ENCODE measurements at regions not wholly inside any gene's neighbourhood (a gene's known extent, or its start where the extent isn't known, plus 50 kb on each side); places are given as distances from the start of the nearest gene placed in this dataset.

DNA sequence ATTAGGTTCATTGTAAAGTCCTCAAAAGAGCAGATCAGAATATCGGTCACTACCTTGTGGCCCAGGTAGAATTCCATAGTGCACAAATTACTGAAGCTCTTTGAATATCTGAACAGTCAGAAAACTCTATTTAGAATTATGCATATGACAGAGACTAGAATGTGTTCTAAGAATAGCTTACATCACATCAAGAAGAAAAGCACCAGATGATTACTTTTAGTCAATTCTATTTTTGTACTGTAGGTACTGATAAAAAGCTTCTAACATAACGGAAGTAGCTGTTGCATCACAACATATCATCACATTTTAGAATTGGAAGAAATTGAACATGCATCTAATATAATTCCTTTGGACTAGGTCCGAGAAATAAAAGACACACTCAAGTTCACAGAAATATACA is 946.6 kb upstream of the ARRDC3 start:
- TF ChIP-seq POLR2AphosphoS5 (IDR thresholded peaks at IDR 0.05): no peak
- TF ChIP-seq, protein P1, sequence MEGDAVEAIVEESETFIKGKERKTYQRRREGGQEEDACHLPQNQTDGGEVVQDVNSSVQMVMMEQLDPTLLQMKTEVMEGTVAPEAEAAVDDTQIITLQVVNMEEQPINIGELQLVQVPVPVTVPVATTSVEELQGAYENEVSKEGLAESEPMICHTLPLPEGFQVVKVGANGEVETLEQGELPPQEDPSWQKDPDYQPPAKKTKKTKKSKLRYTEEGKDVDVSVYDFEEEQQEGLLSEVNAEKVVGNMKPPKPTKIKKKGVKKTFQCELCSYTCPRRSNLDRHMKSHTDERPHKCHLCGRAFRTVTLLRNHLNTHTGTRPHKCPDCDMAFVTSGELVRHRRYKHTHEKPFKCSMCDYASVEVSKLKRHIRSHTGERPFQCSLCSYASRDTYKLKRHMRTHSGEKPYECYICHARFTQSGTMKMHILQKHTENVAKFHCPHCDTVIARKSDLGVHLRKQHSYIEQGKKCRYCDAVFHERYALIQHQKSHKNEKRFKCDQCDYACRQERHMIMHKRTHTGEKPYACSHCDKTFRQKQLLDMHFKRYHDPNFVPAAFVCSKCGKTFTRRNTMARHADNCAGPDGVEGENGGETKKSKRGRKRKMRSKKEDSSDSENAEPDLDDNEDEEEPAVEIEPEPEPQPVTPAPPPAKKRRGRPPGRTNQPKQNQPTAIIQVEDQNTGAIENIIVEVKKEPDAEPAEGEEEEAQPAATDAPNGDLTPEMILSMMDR (IDR thresholded peaks at IDR 0.05 in 8 of 11, conservative IDR thresholded peaks at IDR 0.05 in 3 of 11): no peak

Measured in spleen (tissue), 7 donors.